ENCODE measurements at regions not wholly inside any gene's neighbourhood (a gene's known extent, or its start where the extent isn't known, plus 50 kb on each side); places are given as distances from the start of the nearest gene placed in this dataset.
"Not testable (repeated sequence)": the region's sequence is repeated elsewhere in the genome, so short reads cannot be mapped to it uniquely, and the experiment has no call there.

GRCh38 chr6:144493035-144493910, 208.1 kb downstream of the UTRN start:
- peaks cover 11 to 27% (median 23%) of the 10 kb centered on the region in 4 donors for H3K36me3 ChIP-seq (ENCODE audit: control insufficient read depth in 4 of 4, insufficient read depth in 3 of 4, low read depth in 1 of 4, low read length in 3 of 4)
- H3K27ac ChIP-seq (ENCODE audit: low read depth in 1 of 2, low read length in 2 of 2): no peak overlapping the region
- DNase-seq (ENCODE audit: low spot score): no peak
- TF ChIP-seq YY1 (IDR thresholded peaks at IDR 0.05) (peak; percentile 57), HNF4A (conservative IDR thresholded peaks at IDR 0.05) (peak; percentile 65), JUND (IDR thresholded peaks at IDR 0.05) (no peak), RXRA (IDR thresholded peaks at IDR 0.05) (peak in 1 of 2 donors; percentile 20), RAD21 (IDR thresholded peaks at IDR 0.05) (peak in 1 of 2 donors; percentile 19)
- no peaks in the 10 kb centered on the region for H3K27me3 ChIP-seq (ENCODE audit: control insufficient read depth in 4 of 4, insufficient read depth in 4 of 4, low read length in 3 of 4)
- peaks cover 0 to 6% (median 5%) of the 10 kb centered on the region in 4 donors for H3K4me1 ChIP-seq (ENCODE audit: control insufficient read depth in 4 of 4, insufficient read depth in 4 of 4, low read length in 3 of 4)
- WGBS: 61% methylated on average over 6 of the region's 6 CpGs
- no peak overlapping the region for H3K4me3 ChIP-seq (ENCODE audit: low read depth in 1 of 3, low read length in 3 of 3)
- H3K9ac ChIP-seq (ENCODE audit: low read depth in 1 of 2, low read length in 2 of 2): no peak overlapping the region
- no peaks in the 10 kb centered on the region for H3K9me3 ChIP-seq (ENCODE audit: control insufficient read depth in 4 of 4, low read length in 3 of 4)

- H3K4me1 ChIP-seq (ENCODE audit: control insufficient read depth in 4 of 4, insufficient read depth in 4 of 4, low read length in 3 of 4); H3K4me3 ChIP-seq (ENCODE audit: low read depth in 1 of 3, low read length in 3 of 3); DNase-seq (ENCODE audit: low spot score); H3K27me3 ChIP-seq (ENCODE audit: control insufficient read depth in 4 of 4, insufficient read depth in 4 of 4, low read length in 3 of 4); H3K9ac ChIP-seq (ENCODE audit: low read depth in 1 of 2, low read length in 2 of 2); H3K27ac ChIP-seq (ENCODE audit: low read depth in 1 of 2, low read length in 2 of 2); H3K9me3 ChIP-seq (ENCODE audit: control insufficient read depth in 4 of 4, low read length in 3 of 4): not testable (repeated sequence)
- 98% methylated on average over 22 of the region's 22 CpGs for WGBS
- peaks cover 7 to 21% (median 15%) of the 10 kb centered on the region in 4 donors for H3K36me3 ChIP-seq (ENCODE audit: control insufficient read depth in 4 of 4, insufficient read depth in 3 of 4, low read depth in 1 of 4, low read length in 3 of 4)
These were observed 209.9 kb downstream of the UTRN start for GRCh38 chr6:144495076-144495475.

DNA sequence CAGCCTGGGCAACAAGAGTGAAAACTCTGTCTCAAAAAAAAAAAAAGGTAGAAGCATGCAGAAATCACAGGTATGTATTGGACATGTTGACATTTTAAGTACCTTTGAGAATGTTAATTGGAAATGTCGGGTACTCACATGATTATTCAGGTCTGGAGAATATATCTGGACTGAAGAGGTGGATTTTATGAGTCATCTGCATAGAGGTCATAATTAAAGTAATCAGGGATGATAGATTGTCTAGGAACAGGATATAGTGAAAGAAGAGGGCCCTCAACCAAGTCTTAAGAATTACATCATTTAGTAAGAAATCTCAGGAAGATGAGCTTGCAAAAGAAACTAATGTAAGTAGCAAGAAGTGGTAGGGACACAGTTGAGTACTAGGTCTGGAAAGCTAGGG, 212.5 kb downstream of the UTRN start:
- Histone ChIP-seq H3K9me3 (ENCODE audit: control insufficient read depth in 4 of 4, low read length in 3 of 4) (no peaks in the 10 kb centered on the region), H3K27ac (ENCODE audit: low read depth in 1 of 2, low read length in 2 of 2) (no peak overlapping the region), H3K4me1 (ENCODE audit: control insufficient read depth in 4 of 4, insufficient read depth in 4 of 4, low read length in 3 of 4) (peaks cover 0 to 15% (median 5%) of the 10 kb centered on the region in 4 donors), H3K4me3 (ENCODE audit: low read depth in 1 of 3, low read length in 3 of 3) (no peak overlapping the region), H3K27me3 (ENCODE audit: control insufficient read depth in 4 of 4, insufficient read depth in 4 of 4, low read length in 3 of 4) (no peaks in the 10 kb centered on the region), H3K36me3 (ENCODE audit: control insufficient read depth in 4 of 4, insufficient read depth in 3 of 4, low read depth in 1 of 4, low read length in 3 of 4) (peaks cover 3 to 9% (median 6%) of the 10 kb centered on the region in 4 donors), H3K9ac (ENCODE audit: low read depth in 1 of 2, low read length in 2 of 2) (no peak overlapping the region)
- no peak for DNase-seq (ENCODE audit: low spot score)
- no peak for TF ChIP-seq JUND (IDR thresholded peaks at IDR 0.05)
- no peak for TF ChIP-seq YY1 (IDR thresholded peaks at IDR 0.05)
- TF ChIP-seq TAF1 (conservative IDR thresholded peaks at IDR 0.05): no peak
- TF ChIP-seq, protein P1, sequence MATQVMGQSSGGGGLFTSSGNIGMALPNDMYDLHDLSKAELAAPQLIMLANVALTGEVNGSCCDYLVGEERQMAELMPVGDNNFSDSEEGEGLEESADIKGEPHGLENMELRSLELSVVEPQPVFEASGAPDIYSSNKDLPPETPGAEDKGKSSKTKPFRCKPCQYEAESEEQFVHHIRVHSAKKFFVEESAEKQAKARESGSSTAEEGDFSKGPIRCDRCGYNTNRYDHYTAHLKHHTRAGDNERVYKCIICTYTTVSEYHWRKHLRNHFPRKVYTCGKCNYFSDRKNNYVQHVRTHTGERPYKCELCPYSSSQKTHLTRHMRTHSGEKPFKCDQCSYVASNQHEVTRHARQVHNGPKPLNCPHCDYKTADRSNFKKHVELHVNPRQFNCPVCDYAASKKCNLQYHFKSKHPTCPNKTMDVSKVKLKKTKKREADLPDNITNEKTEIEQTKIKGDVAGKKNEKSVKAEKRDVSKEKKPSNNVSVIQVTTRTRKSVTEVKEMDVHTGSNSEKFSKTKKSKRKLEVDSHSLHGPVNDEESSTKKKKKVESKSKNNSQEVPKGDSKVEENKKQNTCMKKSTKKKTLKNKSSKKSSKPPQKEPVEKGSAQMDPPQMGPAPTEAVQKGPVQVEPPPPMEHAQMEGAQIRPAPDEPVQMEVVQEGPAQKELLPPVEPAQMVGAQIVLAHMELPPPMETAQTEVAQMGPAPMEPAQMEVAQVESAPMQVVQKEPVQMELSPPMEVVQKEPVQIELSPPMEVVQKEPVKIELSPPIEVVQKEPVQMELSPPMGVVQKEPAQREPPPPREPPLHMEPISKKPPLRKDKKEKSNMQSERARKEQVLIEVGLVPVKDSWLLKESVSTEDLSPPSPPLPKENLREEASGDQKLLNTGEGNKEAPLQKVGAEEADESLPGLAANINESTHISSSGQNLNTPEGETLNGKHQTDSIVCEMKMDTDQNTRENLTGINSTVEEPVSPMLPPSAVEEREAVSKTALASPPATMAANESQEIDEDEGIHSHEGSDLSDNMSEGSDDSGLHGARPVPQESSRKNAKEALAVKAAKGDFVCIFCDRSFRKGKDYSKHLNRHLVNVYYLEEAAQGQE (IDR thresholded peaks at IDR 0.05): no peak
- TF ChIP-seq, protein P2, sequence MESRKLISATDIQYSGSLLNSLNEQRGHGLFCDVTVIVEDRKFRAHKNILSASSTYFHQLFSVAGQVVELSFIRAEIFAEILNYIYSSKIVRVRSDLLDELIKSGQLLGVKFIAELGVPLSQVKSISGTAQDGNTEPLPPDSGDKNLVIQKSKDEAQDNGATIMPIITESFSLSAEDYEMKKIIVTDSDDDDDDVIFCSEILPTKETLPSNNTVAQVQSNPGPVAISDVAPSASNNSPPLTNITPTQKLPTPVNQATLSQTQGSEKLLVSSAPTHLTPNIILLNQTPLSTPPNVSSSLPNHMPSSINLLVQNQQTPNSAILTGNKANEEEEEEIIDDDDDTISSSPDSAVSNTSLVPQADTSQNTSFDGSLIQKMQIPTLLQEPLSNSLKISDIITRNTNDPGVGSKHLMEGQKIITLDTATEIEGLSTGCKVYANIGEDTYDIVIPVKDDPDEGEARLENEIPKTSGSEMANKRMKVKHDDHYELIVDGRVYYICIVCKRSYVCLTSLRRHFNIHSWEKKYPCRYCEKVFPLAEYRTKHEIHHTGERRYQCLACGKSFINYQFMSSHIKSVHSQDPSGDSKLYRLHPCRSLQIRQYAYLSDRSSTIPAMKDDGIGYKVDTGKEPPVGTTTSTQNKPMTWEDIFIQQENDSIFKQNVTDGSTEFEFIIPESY (IDR thresholded peaks at IDR 0.05): no peak
- TF ChIP-seq, protein P3, sequence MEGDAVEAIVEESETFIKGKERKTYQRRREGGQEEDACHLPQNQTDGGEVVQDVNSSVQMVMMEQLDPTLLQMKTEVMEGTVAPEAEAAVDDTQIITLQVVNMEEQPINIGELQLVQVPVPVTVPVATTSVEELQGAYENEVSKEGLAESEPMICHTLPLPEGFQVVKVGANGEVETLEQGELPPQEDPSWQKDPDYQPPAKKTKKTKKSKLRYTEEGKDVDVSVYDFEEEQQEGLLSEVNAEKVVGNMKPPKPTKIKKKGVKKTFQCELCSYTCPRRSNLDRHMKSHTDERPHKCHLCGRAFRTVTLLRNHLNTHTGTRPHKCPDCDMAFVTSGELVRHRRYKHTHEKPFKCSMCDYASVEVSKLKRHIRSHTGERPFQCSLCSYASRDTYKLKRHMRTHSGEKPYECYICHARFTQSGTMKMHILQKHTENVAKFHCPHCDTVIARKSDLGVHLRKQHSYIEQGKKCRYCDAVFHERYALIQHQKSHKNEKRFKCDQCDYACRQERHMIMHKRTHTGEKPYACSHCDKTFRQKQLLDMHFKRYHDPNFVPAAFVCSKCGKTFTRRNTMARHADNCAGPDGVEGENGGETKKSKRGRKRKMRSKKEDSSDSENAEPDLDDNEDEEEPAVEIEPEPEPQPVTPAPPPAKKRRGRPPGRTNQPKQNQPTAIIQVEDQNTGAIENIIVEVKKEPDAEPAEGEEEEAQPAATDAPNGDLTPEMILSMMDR (IDR thresholded peaks at IDR 0.05; ENCODE audit: low read depth, low read length, missing input control): no peak
- no peak for TF ChIP-seq FOXA2 (IDR thresholded peaks at IDR 0.05)
- TF ChIP-seq FOXA1 (IDR thresholded peaks at IDR 0.05): no peak
- TF ChIP-seq EGR1 (IDR thresholded peaks at IDR 0.05; ENCODE audit: low read depth in 2 of 2): no peak
- TF ChIP-seq, protein P4, sequence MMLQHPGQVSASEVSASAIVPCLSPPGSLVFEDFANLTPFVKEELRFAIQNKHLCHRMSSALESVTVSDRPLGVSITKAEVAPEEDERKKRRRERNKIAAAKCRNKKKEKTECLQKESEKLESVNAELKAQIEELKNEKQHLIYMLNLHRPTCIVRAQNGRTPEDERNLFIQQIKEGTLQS (IDR thresholded peaks at IDR 0.05): no peak
- 92% methylated on average over 1 of the region's 1 CpG for WGBS

All from liver (tissue), 8 donors.